Body of pancreas (tissue), 4 donors: ENCODE measurements at regions not wholly inside any gene's neighbourhood (a gene's known extent, or its start where the extent isn't known, plus 50 kb on each side); places are given as distances from the start of the nearest gene placed in this dataset.

Source experiments
- POLR2A ChIP-seq, 3 donors: fragments of 450-650 bp; IDR thresholded peaks; one replicate each; pipeline ENCODE4 v1.6.1; 2016; ENCODE audit warnings: antibody characterized with exemption in 3 of 3, mild to moderate bottlenecking in 2 of 3
- TF ChIP-seq, protein P1 (sequence below), 7 experiments: fragments of 450-650 bp in 4 of 7; fragments of 200-600 bp in 3 of 7; sonication (generic) in 3 of 7; IDR thresholded peaks; one replicate each; pipeline ENCODE4 v1.5.1; 2016 to 2019; ENCODE audit warnings: antibody characterized with exemption in 7 of 7

DNA sequence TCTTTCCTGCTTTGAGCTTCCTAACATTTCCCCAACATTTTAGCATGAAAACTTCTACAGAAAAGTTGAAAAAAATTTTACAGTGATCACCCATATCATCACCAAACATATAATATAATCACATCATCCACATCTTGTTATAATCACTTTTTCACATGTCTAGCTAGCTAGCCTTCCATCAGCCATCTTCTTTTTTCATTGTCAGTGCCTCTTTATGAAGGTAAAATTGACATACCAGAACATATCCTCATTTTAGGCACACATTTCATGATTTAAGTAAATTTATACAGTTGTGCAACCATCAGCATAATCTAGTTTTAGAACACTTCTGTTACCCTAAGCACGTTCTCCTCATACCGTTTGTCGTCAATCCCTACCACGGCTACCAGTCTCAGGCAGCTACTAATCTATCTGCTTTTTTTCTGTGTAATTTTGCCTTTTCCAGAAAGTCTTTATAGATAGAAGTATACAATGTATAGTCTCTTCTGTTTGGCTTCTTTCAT, 73.7 kb downstream of the VEGFA start:
- TF ChIP-seq, protein P1, sequence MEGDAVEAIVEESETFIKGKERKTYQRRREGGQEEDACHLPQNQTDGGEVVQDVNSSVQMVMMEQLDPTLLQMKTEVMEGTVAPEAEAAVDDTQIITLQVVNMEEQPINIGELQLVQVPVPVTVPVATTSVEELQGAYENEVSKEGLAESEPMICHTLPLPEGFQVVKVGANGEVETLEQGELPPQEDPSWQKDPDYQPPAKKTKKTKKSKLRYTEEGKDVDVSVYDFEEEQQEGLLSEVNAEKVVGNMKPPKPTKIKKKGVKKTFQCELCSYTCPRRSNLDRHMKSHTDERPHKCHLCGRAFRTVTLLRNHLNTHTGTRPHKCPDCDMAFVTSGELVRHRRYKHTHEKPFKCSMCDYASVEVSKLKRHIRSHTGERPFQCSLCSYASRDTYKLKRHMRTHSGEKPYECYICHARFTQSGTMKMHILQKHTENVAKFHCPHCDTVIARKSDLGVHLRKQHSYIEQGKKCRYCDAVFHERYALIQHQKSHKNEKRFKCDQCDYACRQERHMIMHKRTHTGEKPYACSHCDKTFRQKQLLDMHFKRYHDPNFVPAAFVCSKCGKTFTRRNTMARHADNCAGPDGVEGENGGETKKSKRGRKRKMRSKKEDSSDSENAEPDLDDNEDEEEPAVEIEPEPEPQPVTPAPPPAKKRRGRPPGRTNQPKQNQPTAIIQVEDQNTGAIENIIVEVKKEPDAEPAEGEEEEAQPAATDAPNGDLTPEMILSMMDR (IDR thresholded peaks at IDR 0.05), result no peak
- no peak for TF ChIP-seq POLR2A (IDR thresholded peaks at IDR 0.05)
